GM12878 (cell line): ENCODE measurements at regions not wholly inside any gene's neighbourhood (a gene's known extent, or its start where the extent isn't known, plus 50 kb on each side); places are given as distances from the start of the nearest gene placed in this dataset.

Experiments used
- FOXM1 ChIP-seq: IDR thresholded peaks from 2 replicates; pipeline ENCODE4 v1.6.1; 2012; ENCODE audit warnings: low read depth, mild to moderate bottlenecking, inconsistent platforms, low read length, moderate library complexity
- SRF ChIP-seq, 2 experiments: IDR thresholded peaks; 2 replicates each; pipeline ENCODE4 v1.6.1; 2011; ENCODE audit warnings: low read depth in 2 of 2, low read length in 2 of 2, mild to moderate bottlenecking in 1 of 2, moderate library complexity in 1 of 2
- YY1 ChIP-seq: IDR thresholded peaks from 2 replicates; pipeline ENCODE4 v1.6.1; 2011; ENCODE audit warnings: low read depth, mild to moderate bottlenecking, low read length
- TF ChIP-seq, protein P1 (sequence below), 3 experiments: IDR thresholded peaks in 2 of 3; conservative IDR thresholded peaks in 1 of 3; 2 replicates each; pipeline ENCODE4 v1.5.1; 2011; ENCODE audit warnings: low read depth in 3 of 3, low read length in 3 of 3, mild to moderate bottlenecking in 3 of 3, control low read depth in 2 of 3, moderate library complexity in 2 of 3, inconsistent platforms in 1 of 3, mixed read lengths in 1 of 3; ENCODE audit not compliant: control insufficient read depth in 2 of 3, insufficient read depth in 1 of 3; ENCODE audit errors: extremely low read depth in 1 of 3

DNA sequence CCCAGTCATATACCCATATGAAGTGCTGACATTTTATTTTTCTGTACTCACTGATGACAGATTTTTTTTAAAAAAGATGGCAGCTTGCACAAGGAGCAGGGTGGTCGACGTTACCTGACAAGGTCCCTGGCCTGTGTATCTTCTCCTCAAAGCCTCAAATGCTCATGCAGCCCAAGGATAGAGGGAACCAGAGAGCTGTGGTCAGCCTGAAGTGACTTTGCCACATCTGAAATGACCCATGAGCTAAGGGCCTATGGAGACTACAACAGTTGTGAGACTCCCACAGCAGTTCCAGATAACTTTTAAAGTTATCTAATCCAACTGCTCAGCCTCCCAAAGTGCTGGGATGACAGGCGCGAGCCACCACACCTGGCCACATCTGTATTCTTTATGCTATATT lies 131.1 kb downstream of the GLUL start:
- TF ChIP-seq SRF (IDR thresholded peaks at IDR 0.05; ENCODE audit: low read depth in 2 of 2, low read length in 2 of 2) = no peak
- TF ChIP-seq, protein P1, sequence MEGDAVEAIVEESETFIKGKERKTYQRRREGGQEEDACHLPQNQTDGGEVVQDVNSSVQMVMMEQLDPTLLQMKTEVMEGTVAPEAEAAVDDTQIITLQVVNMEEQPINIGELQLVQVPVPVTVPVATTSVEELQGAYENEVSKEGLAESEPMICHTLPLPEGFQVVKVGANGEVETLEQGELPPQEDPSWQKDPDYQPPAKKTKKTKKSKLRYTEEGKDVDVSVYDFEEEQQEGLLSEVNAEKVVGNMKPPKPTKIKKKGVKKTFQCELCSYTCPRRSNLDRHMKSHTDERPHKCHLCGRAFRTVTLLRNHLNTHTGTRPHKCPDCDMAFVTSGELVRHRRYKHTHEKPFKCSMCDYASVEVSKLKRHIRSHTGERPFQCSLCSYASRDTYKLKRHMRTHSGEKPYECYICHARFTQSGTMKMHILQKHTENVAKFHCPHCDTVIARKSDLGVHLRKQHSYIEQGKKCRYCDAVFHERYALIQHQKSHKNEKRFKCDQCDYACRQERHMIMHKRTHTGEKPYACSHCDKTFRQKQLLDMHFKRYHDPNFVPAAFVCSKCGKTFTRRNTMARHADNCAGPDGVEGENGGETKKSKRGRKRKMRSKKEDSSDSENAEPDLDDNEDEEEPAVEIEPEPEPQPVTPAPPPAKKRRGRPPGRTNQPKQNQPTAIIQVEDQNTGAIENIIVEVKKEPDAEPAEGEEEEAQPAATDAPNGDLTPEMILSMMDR (IDR thresholded peaks at IDR 0.05 in 2 of 3, conservative IDR thresholded peaks at IDR 0.05 in 1 of 3; ENCODE audit: control insufficient read depth in 2 of 3, extremely low read depth in 1 of 3, insufficient read depth in 1 of 3, low read depth in 3 of 3, low read length in 3 of 3) = no peak
- no peak for TF ChIP-seq FOXM1
- TF ChIP-seq YY1 = no peak
